ENCODE measurements at regions not wholly inside any gene's neighbourhood (a gene's known extent, or its start where the extent isn't known, plus 50 kb on each side); places are given as distances from the start of the nearest gene placed in this dataset.

DNA sequence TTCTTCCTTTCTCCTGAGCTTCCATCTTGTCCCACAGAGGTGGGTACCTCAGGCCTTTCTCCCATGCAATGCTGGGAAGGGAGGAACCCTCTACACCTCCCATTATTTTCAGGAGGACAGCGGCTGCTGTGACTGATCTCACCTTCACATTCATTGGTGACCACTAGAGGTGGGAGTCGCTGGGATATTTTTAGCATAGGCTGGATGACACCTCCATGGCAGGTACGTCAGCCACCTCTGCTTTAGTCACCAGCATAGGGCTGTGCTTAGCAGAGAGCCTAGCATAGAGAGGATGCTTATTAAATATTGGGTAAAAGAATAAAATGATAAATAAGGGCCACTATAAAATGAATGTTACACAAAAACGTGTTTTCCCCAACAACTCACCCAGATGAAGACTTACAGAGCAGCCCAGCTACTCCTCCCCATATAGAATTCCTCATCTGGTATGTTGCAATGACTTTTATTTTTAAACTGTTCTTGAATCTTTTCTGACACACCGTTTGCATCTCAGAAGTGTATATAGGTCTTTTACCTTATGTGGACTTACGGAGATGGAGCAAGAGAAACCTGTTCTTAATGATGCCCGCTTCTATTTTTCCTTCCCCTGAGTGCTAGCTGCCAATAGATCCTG lies 60.9 kb upstream of the SORBS2 start:
- H3K4me3 ChIP-seq (ENCODE audit: low read length): no peak overlapping the region
- DNase-seq (ENCODE audit: low read depth): peak; percentile 42
- no peak for TF ChIP-seq CTCF (IDR thresholded peaks at IDR 0.05; ENCODE audit: insufficient read depth, low read depth, low read length, missing control alignments)

GRCh38 chr4:185874516-185875230 lies 62.7 kb upstream of the SORBS2 start:
- H3K4me3 ChIP-seq (ENCODE audit: low read length): no peak overlapping the region
- peak; percentile 76 for DNase-seq (ENCODE audit: low read depth)

GRCh38 chr4:185875316-185875907 lies 63.4 kb upstream of the SORBS2 start:
- no peak overlapping the region for H3K4me3 ChIP-seq (ENCODE audit: low read length)
- TF ChIP-seq CTCF (IDR thresholded peaks at IDR 0.05; ENCODE audit: insufficient read depth, low read depth, low read length, missing control alignments): no peak
- no peak for DNase-seq (ENCODE audit: low read depth)

More at GRCh38 chr4:185874516-185875230, 62.7 kb upstream of the SORBS2 start:
- TF ChIP-seq CTCF (IDR thresholded peaks at IDR 0.05; ENCODE audit: insufficient read depth, low read depth, low read length, missing control alignments): no peak

- no peak for DNase-seq (ENCODE audit: low read depth)
- no peak overlapping the region for H3K4me3 ChIP-seq (ENCODE audit: low read length)
- TF ChIP-seq CTCF (IDR thresholded peaks at IDR 0.05; ENCODE audit: insufficient read depth, low read depth, low read length, missing control alignments): no peak
These were observed 66.6 kb upstream of the SORBS2 start for GRCh38 chr4:185878633-185879032.

DNA sequence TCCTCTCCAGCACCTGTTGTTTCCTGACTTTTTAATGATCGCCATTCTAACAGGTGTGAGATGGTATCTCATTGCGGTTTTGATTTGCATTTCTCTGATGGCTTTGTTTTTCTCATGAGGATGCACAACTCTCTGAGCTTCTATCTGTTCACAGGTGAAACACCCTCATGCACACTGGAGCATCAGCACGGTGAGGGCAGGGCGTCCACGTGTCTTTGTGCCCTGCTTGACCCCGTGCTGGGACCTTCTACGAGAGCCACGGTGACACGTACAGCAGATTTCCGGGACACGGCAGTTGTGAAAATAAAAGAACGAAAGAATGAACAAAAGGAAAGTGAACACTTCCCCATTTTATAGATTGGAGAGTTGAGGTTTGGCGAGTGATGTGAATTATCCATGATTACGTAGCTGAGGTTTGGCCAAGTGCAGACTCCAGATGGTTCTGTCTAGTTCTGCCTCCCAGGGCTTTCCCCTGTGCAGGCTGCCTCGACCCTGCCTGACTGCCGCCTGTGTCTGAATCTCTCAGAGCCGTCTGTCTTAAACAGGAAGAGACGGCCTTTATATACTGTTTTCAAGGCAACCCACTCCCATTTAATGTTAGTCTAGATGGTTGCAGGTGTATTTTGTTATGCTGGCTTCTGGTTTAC lies 67.8 kb upstream of the SORBS2 start:
- DNase-seq (ENCODE audit: low read depth): no peak
- H3K4me3 ChIP-seq (ENCODE audit: low read length): no peak overlapping the region
- TF ChIP-seq CTCF (IDR thresholded peaks at IDR 0.05; ENCODE audit: insufficient read depth, low read depth, low read length, missing control alignments): no peak

DNA sequence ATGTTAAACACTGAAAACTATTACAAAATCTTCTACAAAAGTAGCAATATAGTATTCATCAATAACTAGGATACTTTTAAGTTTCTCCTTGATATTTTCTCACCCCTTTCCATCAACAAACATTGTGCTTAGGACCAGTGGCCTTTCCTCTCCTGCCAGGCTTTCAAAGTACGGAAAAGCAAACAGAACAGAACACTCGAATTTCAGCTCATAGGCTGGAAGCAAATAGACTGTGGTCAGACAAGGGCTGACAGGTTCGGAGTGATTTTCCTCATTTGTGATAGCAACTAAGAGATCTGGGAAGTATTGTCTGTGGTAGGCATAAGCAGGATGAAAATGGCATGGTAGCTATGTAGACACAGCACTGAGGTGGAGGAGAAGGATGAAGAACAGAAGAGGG lies 68.6 kb upstream of the SORBS2 start:
- no peak overlapping the region for H3K4me3 ChIP-seq (ENCODE audit: low read length)
- TF ChIP-seq CTCF (IDR thresholded peaks at IDR 0.05; ENCODE audit: insufficient read depth, low read depth, low read length, missing control alignments): no peak
- no peak for DNase-seq (ENCODE audit: low read depth)
